Germinal center (tissue), 1 donor: ENCODE measurements at regions not wholly inside any gene's neighbourhood (a gene's known extent, or its start where the extent isn't known, plus 50 kb on each side); places are given as distances from the start of the nearest gene placed in this dataset.

Source experiments
- DNase-seq: peaks from one replicate; pipeline ENCODE4 v3.0.0; 2012; ENCODE audit warnings: mixed read lengths, low spot score

DNA sequence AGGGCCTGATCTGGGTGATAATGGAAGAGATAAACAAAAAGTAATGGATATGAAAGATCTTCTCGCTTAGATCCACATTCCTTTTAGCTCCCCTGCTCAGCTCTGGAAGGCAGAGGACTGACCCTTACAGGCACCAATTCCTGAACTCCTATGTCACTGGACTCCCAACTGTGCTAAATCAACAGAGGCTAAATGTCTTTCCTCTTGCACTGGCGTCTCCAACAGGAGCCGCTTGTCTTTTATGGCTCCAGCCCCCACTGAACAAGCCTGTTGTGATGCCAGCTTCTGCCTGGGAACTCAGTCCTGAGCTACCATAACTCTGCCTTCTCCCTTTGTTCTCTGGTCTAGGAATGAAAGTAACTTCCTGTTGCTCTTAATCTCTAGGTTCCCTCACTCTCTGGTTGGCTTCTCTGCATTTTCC, 142.1 kb upstream of the COL11A1 start:
- DNase-seq = no peak

DNA sequence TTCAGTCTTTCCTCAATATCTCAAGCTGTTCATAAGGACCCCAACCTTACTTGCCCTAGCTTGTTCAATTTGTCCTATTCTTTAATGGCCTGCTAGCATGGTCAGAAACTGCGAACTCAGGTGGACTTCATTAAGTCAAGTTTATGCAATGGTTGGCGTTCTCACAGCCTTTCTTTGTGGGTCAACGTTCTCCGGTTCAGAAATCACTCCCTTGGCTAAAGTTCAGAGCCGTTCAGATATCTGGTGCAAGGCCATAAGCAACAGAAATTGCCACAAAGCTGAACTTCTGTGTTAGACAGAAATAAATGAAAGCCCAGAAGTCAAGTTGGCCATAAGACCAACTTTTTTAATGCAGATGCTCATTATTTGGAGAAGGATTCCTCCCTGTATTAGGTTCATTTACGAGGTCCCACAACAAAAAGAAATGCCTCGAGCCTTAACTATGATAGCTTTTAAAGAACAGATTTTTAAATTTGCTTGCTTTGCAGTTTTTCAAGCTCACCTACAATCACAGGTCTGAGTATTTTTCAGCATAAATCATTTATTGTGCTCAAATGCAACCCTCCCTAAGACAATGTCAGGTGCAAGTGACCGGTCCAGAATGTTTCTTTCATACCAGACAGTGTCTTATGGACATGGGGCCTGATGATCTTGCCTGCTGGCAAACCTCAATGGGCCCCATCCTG, 140.2 kb upstream of the COL11A1 start:
- DNase-seq = no peak

- DNase-seq = no peak
Measured at GRCh38 chr1:103247517-103247916, 139.2 kb upstream of the COL11A1 start.

DNA sequence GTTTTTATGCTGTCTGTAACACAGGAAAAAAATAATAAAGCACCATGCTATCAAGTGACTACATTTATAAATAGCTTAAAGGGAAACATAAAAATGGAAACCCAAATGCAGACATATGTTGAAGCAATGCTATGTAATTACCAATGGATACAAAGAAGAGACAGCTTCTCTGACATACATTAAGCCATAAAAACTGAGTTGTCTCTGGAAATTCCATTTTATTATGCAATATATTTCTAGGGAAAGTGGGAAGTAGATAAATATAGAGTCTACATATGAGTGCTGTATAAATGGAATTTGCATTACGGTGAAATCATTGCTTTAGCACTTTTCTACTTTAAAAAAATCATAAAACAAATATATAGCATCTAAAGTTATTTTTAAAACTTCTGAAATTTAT, 135.2 kb upstream of the COL11A1 start:
- DNase-seq = no peak

DNA sequence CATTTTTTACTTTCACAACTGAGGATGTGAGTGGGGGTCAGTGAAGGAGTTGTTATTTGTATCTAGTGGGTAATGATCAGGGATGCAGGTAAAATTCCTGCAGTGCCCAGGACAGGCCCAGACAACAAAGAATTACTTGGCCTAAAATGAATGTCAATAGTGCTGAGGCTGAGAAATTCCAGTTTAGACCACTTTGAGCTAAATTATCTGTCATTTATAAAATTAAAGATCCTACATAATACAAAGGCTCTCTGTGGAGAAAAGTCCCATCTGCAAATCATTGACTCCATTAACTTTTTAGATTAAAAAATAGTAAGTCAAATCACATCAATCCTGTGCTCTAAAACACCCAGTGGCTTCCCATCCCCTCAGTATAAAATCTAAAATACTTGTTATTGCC, 130.7 kb upstream of the COL11A1 start:
- no peak for DNase-seq

GRCh38 chr1:103230061-103230460, 121.7 kb upstream of the COL11A1 start:
- DNase-seq = no peak

DNA sequence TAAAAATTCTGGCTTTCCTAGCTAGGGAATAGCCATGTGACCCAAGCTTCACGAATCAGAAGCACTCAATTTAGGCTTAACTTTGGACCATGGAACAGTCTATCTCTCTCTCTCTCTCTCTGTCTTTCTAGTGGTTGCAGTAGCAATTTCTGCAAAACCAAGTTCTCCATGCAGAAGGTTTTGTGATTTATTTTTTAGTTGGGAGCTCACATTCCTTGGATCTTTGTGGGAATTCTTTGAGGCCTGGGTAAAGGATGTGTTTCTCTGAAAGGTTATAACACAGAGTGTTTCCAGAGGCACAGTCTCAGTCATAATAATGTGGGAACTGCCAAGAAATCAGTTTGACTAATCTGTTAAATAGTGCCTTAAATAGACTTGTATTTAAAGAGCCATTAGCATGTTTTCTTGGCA, 112.3 kb upstream of the COL11A1 start:
- no peak for DNase-seq

- DNase-seq = no peak
Measured at GRCh38 chr1:103218821-103219220, 110.5 kb upstream of the COL11A1 start.

DNA sequence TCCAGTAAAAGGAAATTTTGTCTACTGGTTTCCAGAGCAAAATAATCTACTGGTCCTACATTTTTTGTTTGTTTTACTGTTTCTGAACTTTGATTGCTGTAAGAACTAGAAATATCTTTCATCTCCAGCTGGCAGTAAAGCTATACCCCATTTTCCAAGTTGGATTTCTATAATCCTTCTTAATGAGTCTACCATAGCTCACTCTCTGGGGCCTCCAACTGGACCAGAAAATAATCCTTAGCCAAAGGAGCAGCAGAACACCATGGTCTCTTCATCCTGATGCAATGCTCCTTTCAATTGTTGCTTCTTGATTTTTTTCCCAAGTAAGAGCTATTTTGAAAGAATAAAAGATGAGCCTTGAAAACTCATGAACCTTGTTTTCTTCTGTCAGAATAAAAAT, 110.0 kb upstream of the COL11A1 start:
- no peak for DNase-seq

GRCh38 chr1:103211073-103211472, 102.8 kb upstream of the COL11A1 start:
- no peak for DNase-seq

DNA sequence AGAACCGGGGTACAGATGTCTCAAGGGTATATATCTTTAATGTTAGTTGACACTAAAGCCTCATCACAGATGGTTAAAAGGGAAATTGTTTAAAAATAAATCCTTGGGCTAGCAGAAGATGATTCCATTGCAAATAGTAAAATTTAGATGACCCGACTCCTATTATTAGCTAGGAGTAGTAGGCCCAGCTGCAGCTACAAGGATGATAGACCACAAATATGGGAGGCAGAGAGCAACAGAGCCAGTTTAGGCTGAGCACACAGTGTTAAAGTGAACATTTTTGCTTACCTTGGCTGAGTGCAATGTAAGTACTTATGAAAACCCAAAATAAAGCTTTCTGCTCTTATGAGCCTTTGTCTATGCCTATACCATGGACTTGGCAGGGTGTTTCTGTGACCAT, 100.5 kb upstream of the COL11A1 start:
- DNase-seq = no peak

GRCh38 chr1:103199001-103199400, 90.7 kb upstream of the COL11A1 start:
- no peak for DNase-seq

GRCh38 chr1:103198076-103198475, 89.8 kb upstream of the COL11A1 start:
- DNase-seq = no peak

GRCh38 chr1:103197216-103197615, 88.9 kb upstream of the COL11A1 start:
- DNase-seq = no peak

DNA sequence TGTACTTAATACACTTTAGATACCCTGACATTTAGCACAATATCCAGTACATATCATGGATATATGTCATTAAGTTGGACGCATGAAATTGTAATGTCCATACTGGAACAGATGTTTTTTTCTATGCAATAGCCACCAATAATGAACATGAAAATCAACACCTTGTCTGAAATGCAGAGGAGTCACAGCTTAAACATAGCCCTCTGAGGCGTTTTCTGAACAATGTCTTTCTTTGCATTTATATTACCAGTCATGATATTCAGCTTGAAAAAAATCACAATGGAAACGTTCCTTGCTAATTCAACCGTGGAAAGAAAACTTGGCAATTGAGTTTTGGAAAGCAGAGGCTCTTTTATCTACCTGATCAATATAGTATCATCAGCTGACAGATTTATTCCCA, 86.7 kb upstream of the COL11A1 start:
- no peak for DNase-seq

GRCh38 chr1:103194060-103194459, 85.7 kb upstream of the COL11A1 start:
- DNase-seq = no peak

DNA sequence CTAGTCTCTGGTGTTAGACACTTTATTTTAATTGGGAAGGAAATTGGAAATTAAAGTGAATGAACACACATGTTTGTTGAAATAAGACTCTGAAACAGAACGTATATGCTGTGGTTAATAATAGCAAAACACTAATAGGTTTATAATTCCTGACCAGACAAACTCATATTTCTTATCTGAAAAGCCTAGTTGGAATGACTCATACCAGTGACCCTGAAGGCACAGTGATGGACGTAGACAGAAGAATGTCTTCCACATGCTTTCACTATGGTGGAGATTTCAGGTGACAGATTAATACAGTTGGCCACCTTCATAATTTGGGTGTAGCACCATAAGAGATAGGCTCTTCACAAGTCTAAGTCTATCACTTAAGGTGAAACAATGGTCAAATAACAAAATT, 83.0 kb upstream of the COL11A1 start:
- DNase-seq = no peak

- DNase-seq = no peak
Measured at GRCh38 chr1:103190766-103191165, 82.4 kb upstream of the COL11A1 start.

- DNase-seq = no peak
Measured at GRCh38 chr1:103187673-103188072, 79.4 kb upstream of the COL11A1 start.

GRCh38 chr1:103180660-103181059, 72.3 kb upstream of the COL11A1 start:
- DNase-seq = no peak

- DNase-seq = no peak
Measured at GRCh38 chr1:103177108-103177775, 68.9 kb upstream of the COL11A1 start.

DNA sequence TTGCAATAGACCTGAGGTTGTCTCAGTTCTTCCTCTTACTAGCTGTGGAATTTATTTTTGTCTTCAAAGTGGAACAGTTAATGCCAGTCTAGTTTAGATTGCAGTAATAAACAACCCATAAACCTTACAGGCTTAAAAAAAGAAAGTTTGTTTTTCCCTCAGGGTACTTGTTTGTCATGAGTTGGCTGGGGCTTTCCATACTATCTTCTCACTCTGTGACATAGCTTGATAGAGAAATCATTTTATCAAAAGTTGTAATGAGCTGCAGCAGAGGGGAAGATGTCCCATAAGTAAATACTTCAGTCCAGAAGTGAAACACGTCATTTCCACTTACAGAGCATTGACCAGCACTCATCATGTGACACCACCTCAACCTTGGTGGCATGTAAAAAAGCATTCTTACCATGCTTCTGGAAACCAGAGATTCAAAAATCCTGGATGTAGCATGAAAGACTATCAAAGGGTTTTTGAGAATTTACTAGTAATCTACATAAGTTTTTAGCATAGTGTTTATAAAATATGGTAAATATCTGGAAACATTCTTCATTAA, 62.8 kb upstream of the COL11A1 start:
- DNase-seq = no peak

DNA sequence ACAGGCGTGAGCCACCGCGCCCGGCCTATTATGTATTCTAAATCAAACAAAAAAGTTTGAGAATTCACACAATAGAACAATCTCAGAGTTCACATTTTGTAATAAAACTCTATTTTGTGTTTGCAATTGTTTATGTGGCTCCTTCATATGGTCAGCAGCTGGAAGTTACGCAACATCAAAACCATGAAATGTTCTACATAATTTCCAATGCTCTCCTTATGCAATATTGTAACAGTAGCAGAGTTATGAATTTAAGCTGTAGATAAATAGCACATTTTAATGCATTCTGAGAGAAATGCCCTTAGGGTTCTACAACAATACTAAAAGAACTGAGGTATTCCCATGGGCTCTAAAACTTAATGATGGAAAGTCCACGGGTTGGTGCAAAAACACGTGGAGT, 62.3 kb upstream of the COL11A1 start:
- DNase-seq = no peak

DNA sequence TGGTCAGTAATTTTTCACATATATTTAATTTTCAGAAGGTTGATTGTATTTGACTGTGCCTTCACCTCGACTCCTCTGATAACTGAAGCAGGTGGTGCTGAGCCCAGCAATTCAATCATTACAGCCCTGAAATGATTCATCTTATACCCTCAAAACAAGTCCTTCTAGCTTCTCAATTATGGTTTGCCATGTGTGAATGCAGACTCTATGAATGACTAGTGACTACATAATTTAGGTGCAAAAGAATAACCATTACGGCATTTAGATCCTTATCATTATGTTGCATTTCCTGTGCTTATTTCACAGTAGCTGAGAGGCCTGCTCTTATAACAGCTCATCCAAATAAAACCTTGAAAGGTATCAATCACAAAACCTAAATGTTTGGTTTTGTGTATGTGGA, 54.0 kb upstream of the COL11A1 start:
- DNase-seq = no peak
